HEK293 (cell line): ENCODE measurements at regions not wholly inside any gene's neighbourhood (a gene's known extent, or its start where the extent isn't known, plus 50 kb on each side); places are given as distances from the start of the nearest gene placed in this dataset.

Experiments used
- CTCF ChIA-PET: fragments of 350-600 bp; formaldehyde crosslinking; extraction: SDS; loops from one replicate; lab custom pipeline; 2021; ENCODE audit warnings: antibody characterized with exemption; lab: Yijun Ruan, JAX
- POLR2A ChIA-PET: fragments of 300-600 bp; formaldehyde crosslinking; extraction: SDS; loops from one replicate; lab custom pipeline; 2020; ENCODE audit warnings: antibody characterized with exemption, inconsistent platforms; lab: Yijun Ruan, JAX
- H3K27ac ChIP-seq: fragments of 200-500 bp; sonication (Bioruptor generic); 2 replicates; pipeline ENCODE4 v1.5.1; 2014; ENCODE audit warnings: low read depth, low read length, control low read depth, inconsistent platforms; ENCODE audit errors: extremely low read depth
- H3K36me3 ChIP-seq, 2 experiments: fragments of 200-500 bp in 1 of 2; sonication (Bioruptor generic) in 1 of 2; 1 replicate in 1 of 2; 2 replicates in 1 of 2; pipeline ENCODE4 v1.5.1; 2014 to 2017; ENCODE audit warnings: inconsistent platforms in 2 of 2, low read length in 2 of 2; ENCODE audit not compliant: control insufficient read depth in 2 of 2, insufficient read depth in 1 of 2
- H3K4me1 ChIP-seq: fragments of 200-500 bp; sonication (Bioruptor generic); 2 replicates; pipeline ENCODE4 v1.5.1; 2014; ENCODE audit warnings: mild to moderate bottlenecking, low read length, inconsistent platforms; ENCODE audit not compliant: control insufficient read depth, insufficient read depth
- H3K4me3 ChIP-seq: 2 replicates; pipeline ENCODE4 v1.5.1; 2011; ENCODE audit warnings: low read depth, mild to moderate bottlenecking, control low read depth, low read length, moderate library complexity
- H3K9me3 ChIP-seq: fragments of 200-500 bp; sonication (Bioruptor generic); 2 replicates; pipeline ENCODE4 v1.5.1; 2014; ENCODE audit warnings: low read depth, low read length, inconsistent platforms; ENCODE audit not compliant: control insufficient read depth, insufficient read depth
- ATF2 ChIP-seq: fragments of 450-650 bp; formaldehyde crosslinking; IDR thresholded peaks from 2 replicates; pipeline ENCODE4 v1.5.1; 2016; ENCODE audit warnings: missing biosample characterization, missing genetic modification characterization, low read depth
- BCL11B ChIP-seq: fragments of 450-650 bp; formaldehyde crosslinking; IDR thresholded peaks from 2 replicates; pipeline ENCODE4 v1.5.1; 2016; ENCODE audit warnings: low read depth, missing biosample characterization, missing genetic modification characterization
- PRDM2 ChIP-seq: fragments of 450-650 bp; formaldehyde crosslinking; IDR thresholded peaks from 2 replicates; pipeline ENCODE4 v1.5.1; 2016; ENCODE audit warnings: missing biosample characterization, missing genetic modification characterization, borderline replicate concordance
- SP3 ChIP-seq: fragments of 450-650 bp; formaldehyde crosslinking; IDR thresholded peaks from 2 replicates; pipeline ENCODE4 v1.5.1; 2016; ENCODE audit warnings: missing biosample characterization, missing genetic modification characterization
- ZBTB21 ChIP-seq: fragments of 450-650 bp; formaldehyde crosslinking; IDR thresholded peaks from 2 replicates; pipeline ENCODE4 v1.5.1; 2017; ENCODE audit warnings: missing biosample characterization, missing genetic modification characterization
- ZBTB26 ChIP-seq: fragments of 450-650 bp; formaldehyde crosslinking; optimal IDR thresholded peaks from 2 replicates; pipeline ENCODE3; 2016; ENCODE audit warnings: missing biosample characterization, mild to moderate bottlenecking, missing genetic modification characterization
- ZBTB7A ChIP-seq: fragments of 450-650 bp; formaldehyde crosslinking; IDR thresholded peaks from 2 replicates; pipeline ENCODE4 v1.5.1; 2016; ENCODE audit warnings: low read depth, missing biosample characterization, missing genetic modification characterization
- ZNF121 ChIP-seq: fragments of 450-650 bp; formaldehyde crosslinking; IDR thresholded peaks from 2 replicates; pipeline ENCODE4 v1.5.1; 2016; ENCODE audit warnings: missing biosample characterization, missing genetic modification characterization
- ZNF133 ChIP-seq: fragments of 450-650 bp; formaldehyde crosslinking; IDR thresholded peaks from 2 replicates; pipeline ENCODE4 v1.5.1; 2016; ENCODE audit warnings: missing biosample characterization, missing genetic modification characterization
- ZNF140 ChIP-seq: fragments of 450-650 bp; formaldehyde crosslinking; IDR thresholded peaks from 2 replicates; pipeline ENCODE4 v1.5.1; 2016; ENCODE audit warnings: missing biosample characterization, missing genetic modification characterization
- ZNF248 ChIP-seq: fragments of 450-650 bp; formaldehyde crosslinking; IDR thresholded peaks from 2 replicates; pipeline ENCODE4 v1.5.1; 2017; ENCODE audit warnings: missing biosample characterization, missing genetic modification characterization
- ZNF596 ChIP-seq: fragments of 450-650 bp; IDR thresholded peaks from 2 replicates; pipeline ENCODE4 v1.5.0; 2018; ENCODE audit warnings: missing biosample characterization, mild to moderate bottlenecking, missing genetic modification characterization, moderate library complexity
- ZNF624 ChIP-seq: fragments of 450-650 bp; formaldehyde crosslinking; IDR thresholded peaks from 2 replicates; pipeline ENCODE4 v1.5.1; 2017; ENCODE audit warnings: missing biosample characterization, missing genetic modification characterization
- ZNF658 ChIP-seq: fragments of 450-650 bp; formaldehyde crosslinking; IDR thresholded peaks from 2 replicates; pipeline ENCODE4; 2016; ENCODE audit warnings: missing biosample characterization, missing genetic modification characterization
- ZNF660 ChIP-seq: fragments of 450-650 bp; IDR thresholded peaks from 2 replicates; pipeline ENCODE4 v1.5.1; 2018; ENCODE audit warnings: missing biosample characterization, mild to moderate bottlenecking, missing genetic modification characterization
- ZNF776 ChIP-seq: fragments of 450-650 bp; formaldehyde crosslinking; IDR thresholded peaks from 2 replicates; pipeline ENCODE4 v1.5.0; 2017; ENCODE audit warnings: missing biosample characterization, missing genetic modification characterization, borderline replicate concordance
- ZNF777 ChIP-seq: fragments of 450-650 bp; formaldehyde crosslinking; IDR thresholded peaks from 2 replicates; pipeline ENCODE4 v1.5.1; 2017; ENCODE audit warnings: missing biosample characterization, missing genetic modification characterization, borderline replicate concordance

- Histone ChIP-seq H3K4me3 (no peak overlapping the region), H3K9me3 (no peaks in the 10 kb centered on the region), H3K4me1 (no peaks in the 10 kb centered on the region), H3K36me3 (no peaks in the 10 kb centered on the region), H3K27ac (no peak overlapping the region)
- CTCF ChIA-PET: interaction anchor here (0.6 to 0.7 kb wide), 3 partner anchors 22 to 360 kb away, joined by 3 read pairs; no protein-coding TSS in a partner anchor
- POLR2A ChIA-PET: no interaction called here
- TF ChIP-seq BCL11B (tag by site-specific recombination) (no peak), ZBTB21 (tag by site-specific recombination) (no peak), ZNF121 (tag by site-specific recombination) (no peak), ZNF658 (tag by site-specific recombination) (no peak), ZBTB7A (tag by site-specific recombination) (no peak), ZNF660 (tag by site-specific recombination) (no peak), SP3 (tag by site-specific recombination) (no peak), ATF2 (tag by site-specific recombination) (no peak), ZNF596 (tag by site-specific recombination) (no peak), ZNF248 (tag by site-specific recombination) (no peak), ZNF777 (no peak)
Measured at GRCh38 chr2:215874418-215874817, 138.9 kb downstream of the MREG start.

- no peak for TF ChIP-seq ZNF133 (tag by site-specific recombination)
- TF ChIP-seq ZNF624 (tag by site-specific recombination): no peak
- TF ChIP-seq ZBTB26: no peak
- no peak for TF ChIP-seq ZNF140 (tag by site-specific recombination)
- TF ChIP-seq ZNF776: no peak
- TF ChIP-seq PRDM2 (tag by site-specific recombination): no peak
- Histone ChIP-seq H3K4me1 (no peaks in the 10 kb centered on the region), H3K4me3 (no peak overlapping the region), H3K9me3 (no peaks in the 10 kb centered on the region), H3K27ac (no peak overlapping the region), H3K36me3 (no peaks in the 10 kb centered on the region)
- ChIA-PET POLR2A (no interaction called here), CTCF (interaction anchor here (0.7 to 1.2 kb wide), 5 partner anchors 15 to 429 kb away, joined by 3 to 4 read pairs (median 3); no protein-coding TSS in a partner anchor)
Measured at GRCh38 chr2:215870986-215871385, 142.4 kb downstream of the MREG start.
